ENCODE measurements at regions not wholly inside any gene's neighbourhood (a gene's known extent, or its start where the extent isn't known, plus 50 kb on each side); places are given as distances from the start of the nearest gene placed in this dataset.

GRCh38 chr20:24745206-24745605, 203.9 kb upstream of the CST7 start:
- TF ChIP-seq POLR2A (IDR thresholded peaks at IDR 0.05) (no peak), CTCF (IDR thresholded peaks at IDR 0.05) (no peak), POLR2AphosphoS5 (IDR thresholded peaks at IDR 0.05) (no peak), EP300 (IDR thresholded peaks at IDR 0.05; ENCODE audit: low read depth) (no peak)

All from transverse colon (tissue), 4 donors.